GM12878 (cell line): ENCODE measurements at regions not wholly inside any gene's neighbourhood (a gene's known extent, or its start where the extent isn't known, plus 50 kb on each side); places are given as distances from the start of the nearest gene placed in this dataset.
"Not testable (repeated sequence)": the region's sequence is repeated elsewhere in the genome, so short reads cannot be mapped to it uniquely, and the experiment has no call there.

Source experiments
- ATAC-seq: fragments of 200-7000 bp; cut with Tn5 transposase; 3 replicates; pipeline ENCODE4 v1.9.1; 2020; ENCODE audit warnings: mild to moderate bottlenecking, moderate library complexity
- BruUV-seq: library from RNA; stranded (reverse); fragments of 400-500 nt; replicated peaks from 2 replicates; lab custom pipeline; 2021; lab: Mats Ljungman, UMichigan
- CTCF ChIA-PET: fragments of 300-600 bp; sonication (Branson Sonifier 250); formaldehyde crosslinking; extraction: SDS; loops from one replicate; lab custom pipeline; 2021; ENCODE audit warnings: inconsistent platforms; lab: Yijun Ruan, JAX
- POLR2A ChIA-PET: fragments of 350-600 bp; formaldehyde crosslinking; extraction: SDS; loops from one replicate; lab custom pipeline; 2021; ENCODE audit warnings: inconsistent platforms; lab: Charles Lee
- RAD21 ChIA-PET: fragments of 300-600 bp; sonication (Branson Sonifier 250); formaldehyde crosslinking; loops from one replicate; lab custom pipeline; 2023; ENCODE audit warnings: antibody characterized with exemption; ENCODE audit not compliant: unreplicated experiment; lab: Charles Lee
- SMC1A ChIA-PET: fragments of 300-600 bp; sonication (Branson Sonifier 250); formaldehyde crosslinking; loops from one replicate; lab custom pipeline; 2023; ENCODE audit not compliant: unreplicated experiment, uncharacterized antibody; lab: Charles Lee
- DNase-seq: peaks from one replicate; pipeline ENCODE4 v3.0.0-alpha.2; 2011; ENCODE audit warnings: low read depth, low spot score
- FAIRE-seq: peaks from 3 replicates; lab custom pipeline; 2011; peaks lifted over from hg19 to GRCh38; lab: Jason Lieb, UNC
- H2AFZ ChIP-seq: 2 replicates; pipeline ENCODE4 v1.6.0; 2011; ENCODE audit warnings: low read depth, low read length, control low read depth; ENCODE audit not compliant: control insufficient read depth
- H3K27ac ChIP-seq: 2 replicates; pipeline ENCODE4 v1.5.1; 2011; ENCODE audit warnings: control low read depth; ENCODE audit not compliant: control insufficient read depth, insufficient read depth
- H3K27me3 ChIP-seq, 2 experiments: replicated peaks in 1 of 2; 2 replicates each; pipeline versions ENCODE4 v1.6.0 to v1.6.1; 2011; ENCODE audit warnings: low read length in 1 of 2; ENCODE audit not compliant: control insufficient read depth in 2 of 2, insufficient read depth in 2 of 2
- H3K36me3 ChIP-seq, 2 experiments: 2 replicates each; pipeline ENCODE4 v1.5.1; 2011; ENCODE audit warnings: low read length in 1 of 2; ENCODE audit not compliant: control insufficient read depth in 2 of 2, insufficient read depth in 2 of 2
- H3K4me1 ChIP-seq: 2 replicates; pipeline ENCODE4 v1.6.1; 2011; ENCODE audit warnings: mild to moderate bottlenecking, low read length, moderate library complexity, mixed read lengths; ENCODE audit not compliant: control insufficient read depth, insufficient read depth
- H3K4me2 ChIP-seq: 2 replicates; pipeline ENCODE4 v1.6.0; 2011; ENCODE audit warnings: control low read depth; ENCODE audit not compliant: control insufficient read depth, insufficient read depth
- H3K4me3 ChIP-seq: fragments of 200-600 bp; sonication (generic); 2 replicates; pipeline ENCODE4 v1.5.1; 2016
- H3K79me2 ChIP-seq: 2 replicates; pipeline ENCODE4 v1.6.0; 2011; ENCODE audit warnings: low read length; ENCODE audit not compliant: control insufficient read depth, insufficient read depth
- H3K9ac ChIP-seq: 2 replicates; pipeline ENCODE4 v1.8.0; 2011; ENCODE audit warnings: low read length, control low read depth, mixed read lengths; ENCODE audit not compliant: control insufficient read depth, insufficient read depth
- H3K9me3 ChIP-seq: replicated peaks from 3 replicates; pipeline ENCODE4 v1.5.1; 2011; ENCODE audit warnings: mild to moderate bottlenecking, low read length; ENCODE audit not compliant: control insufficient read depth, insufficient read depth
- H4K20me1 ChIP-seq: 2 replicates; pipeline ENCODE4 v1.6.0; 2011; ENCODE audit not compliant: control insufficient read depth, insufficient read depth
- ATF7 ChIP-seq: fragments of 450-650 bp; IDR thresholded peaks from 2 replicates; pipeline ENCODE4 v1.6.1; 2016; ENCODE audit warnings: low read depth, mild to moderate bottlenecking
- CHD2 ChIP-seq: IDR thresholded peaks from 2 replicates; pipeline ENCODE4 v1.6.1; 2011; ENCODE audit warnings: low read depth, low read length, improper control_type of control experiment, borderline replicate concordance
- E2F8 ChIP-seq: fragments of 450-650 bp; IDR thresholded peaks from 2 replicates; pipeline ENCODE4 v1.6.1; 2018; ENCODE audit warnings: mild to moderate bottlenecking, low read depth, moderate library complexity; ENCODE audit not compliant: partially characterized antibody
- MAX ChIP-seq: IDR thresholded peaks from 2 replicates; pipeline ENCODE4 v1.6.1; 2012; ENCODE audit warnings: low read depth, low read length, improper control_type of control experiment
- NFYA ChIP-seq: IDR thresholded peaks from 2 replicates; pipeline ENCODE4 v1.6.1; 2011; ENCODE audit warnings: low read depth, mild to moderate bottlenecking, low read length, improper control_type of control experiment, borderline replicate concordance
- NR2F1 ChIP-seq: fragments of 450-650 bp; conservative IDR thresholded peaks from 2 replicates; pipeline ENCODE4 v1.6.1; 2017; ENCODE audit warnings: mild to moderate bottlenecking
- RCOR1 ChIP-seq: conservative IDR thresholded peaks from 2 replicates; pipeline ENCODE4 v1.6.1; 2012; ENCODE audit warnings: low read depth, low read length, improper control_type of control experiment
- SMAD1 ChIP-seq: fragments of 450-650 bp; IDR thresholded peaks from 2 replicates; pipeline ENCODE4 v1.6.1; 2018; ENCODE audit warnings: mild to moderate bottlenecking, low read depth; ENCODE audit not compliant: partially characterized antibody
- ZBED1 ChIP-seq: IDR thresholded peaks from 2 replicates; pipeline ENCODE4 v1.6.1; 2016; ENCODE audit warnings: borderline replicate concordance
- WGBS: methylation state at CpG from one replicate; pipeline ENCODE4 v1.1.6; 2016; ENCODE audit warnings: low lambda C conversion rate; ENCODE audit not compliant: insufficient replicate concordance, insufficient coverage; ENCODE audit errors: missing lambda C conversion rate; 5-methylcytosine and 5-hydroxymethylcytosine counted together
- in situ Hi-C: fragments of 300-500 bp; cut with MboI; formaldehyde crosslinking; loops from 9 replicates; pipeline ENCODE4 v1.14.3; 2018; ENCODE audit warnings: mixed read lengths
- intact Hi-C: fragments of 100-400 bp; cut with micrococcal nuclease; formaldehyde crosslinking; loops from one replicate; pipeline ENCODE4 v1.14.2; 2022; ENCODE audit not compliant: unreplicated experiment

- BruUV-seq: no TSS peak
- ChIA-PET CTCF (no interaction called here), RAD21 (no interaction called here), SMC1A (no interaction called here), POLR2A (no interaction called here)
- intact Hi-C loops: no loop called here
- Histone ChIP-seq H4K20me1 (no peaks in the 10 kb centered on the region), H3K79me2 (no peaks in the 10 kb centered on the region), H3K36me3 (no peaks in the 10 kb centered on the region), H3K4me3 (no peak overlapping the region), H2AFZ (no peak overlapping the region), H3K27me3 (no peaks in the 10 kb centered on the region), H3K4me1 (no peaks in the 10 kb centered on the region), H3K9ac (no peak overlapping the region), H3K9me3 (no peaks in the 10 kb centered on the region), H3K4me2 (no peak overlapping the region), H3K27ac (no peak overlapping the region)
- TF ChIP-seq MAX: no peak
- no peak for TF ChIP-seq ATF7
- no peak for TF ChIP-seq ZBED1
- TF ChIP-seq E2F8: no peak
- TF ChIP-seq CHD2: no peak
- TF ChIP-seq NFYA: no peak
- TF ChIP-seq NR2F1: no peak
- TF ChIP-seq RCOR1: no peak
- TF ChIP-seq SMAD1: no peak
- no peak for DNase-seq
- in situ Hi-C loops: no loop called here
- ATAC-seq: no peak
- 38% methylated on average over 4 of the region's 4 CpGs for WGBS
- FAIRE-seq: no peak
Measured at GRCh38 chr12:70083677-70084020, 159.6 kb upstream of the CNOT2 start.

GRCh38 chr12:70086372-70086771, 156.9 kb upstream of the CNOT2 start:
- H4K20me1 ChIP-seq, H3K27me3 ChIP-seq, H3K79me2 ChIP-seq, H3K27ac ChIP-seq, POLR2A ChIA-PET, in situ Hi-C loops, H3K4me1 ChIP-seq, H3K4me3 ChIP-seq, BruUV-seq, H3K4me2 ChIP-seq, CTCF ChIA-PET, RAD21 ChIA-PET, ATAC-seq, intact Hi-C loops, H3K36me3 ChIP-seq, H3K9ac ChIP-seq, DNase-seq, H3K9me3 ChIP-seq, H2AFZ ChIP-seq, FAIRE-seq, SMC1A ChIA-PET: not testable (repeated sequence)
- WGBS: 60% methylated on average over 8 of the region's 8 CpGs
